ENCODE measurements at regions not wholly inside any gene's neighbourhood (a gene's known extent, or its start where the extent isn't known, plus 50 kb on each side); places are given as distances from the start of the nearest gene placed in this dataset.
A peak's percentile ranks its signal among the peaks of the same experiment; 100 is the strongest.
"Not testable (repeated sequence)": the region's sequence is repeated elsewhere in the genome, so short reads cannot be mapped to it uniquely, and the experiment has no call there.

- intact Hi-C loops (cut with DNase I; ENCODE audit: low total_unique reads) (no loop called here), in situ Hi-C loops (cut with MboI; ENCODE audit: low sequenced_read_pairs in 4 of 4) (no loop called here)
- H3K9me3 ChIP-seq: no peaks in the 10 kb centered on the region
- H3K4me3 ChIP-seq: no peak overlapping the region
- DNase-seq (no peak), ATAC-seq (no peak)
- H3K27me3 ChIP-seq: no peaks in the 10 kb centered on the region
- TF ChIP-seq CTCF (IDR thresholded peaks at IDR 0.05 in 4 of 5, conservative IDR thresholded peaks at IDR 0.05 in 1 of 5): no peak
- TF ChIP-seq POLR2A (IDR thresholded peaks at IDR 0.05): no peak
- no peak overlapping the region for H3K27ac ChIP-seq
- no peaks in the 10 kb centered on the region for H3K4me1 ChIP-seq
- H3K36me3 ChIP-seq: no peaks in the 10 kb centered on the region
These were observed 134.4 kb upstream of the PTBP2 start for GRCh38 chr1:96587222-96587621.

GRCh38 chr1:96588416-96588995, 133.1 kb upstream of the PTBP2 start:
- no peak for TF ChIP-seq CTCF (IDR thresholded peaks at IDR 0.05 in 4 of 5, conservative IDR thresholded peaks at IDR 0.05 in 1 of 5)
- no peak overlapping the region for H3K27ac ChIP-seq
- intact Hi-C loops (cut with DNase I; ENCODE audit: low total_unique reads): no loop called here

GRCh38 chr1:96595530-96595929, 126.1 kb upstream of the PTBP2 start:
- H3K9me3 ChIP-seq; H3K36me3 ChIP-seq; H3K4me3 ChIP-seq; DNase-seq; ATAC-seq; H3K27me3 ChIP-seq; H3K27ac ChIP-seq; in situ Hi-C loops (cut with MboI; ENCODE audit: low sequenced_read_pairs in 4 of 4): not testable (repeated sequence)
- intact Hi-C loops (cut with DNase I; ENCODE audit: low total_unique reads): loop anchor here (5.0 kb wide), 1 partner anchor 127 kb away; the partner anchor contains the start of gene PTBP2
- H3K4me1 ChIP-seq: peaks cover 8 to 28% of the 10 kb centered on the region in 2 donors

More at GRCh38 chr1:96588416-96588995, 133.1 kb upstream of the PTBP2 start:
- ATAC-seq: no peak
- H3K36me3 ChIP-seq: no peaks in the 10 kb centered on the region
- no peaks in the 10 kb centered on the region for H3K9me3 ChIP-seq
- no peaks in the 10 kb centered on the region for H3K4me1 ChIP-seq
- H3K27me3 ChIP-seq: no peaks in the 10 kb centered on the region
- no peak overlapping the region for H3K4me3 ChIP-seq
- in situ Hi-C loops (cut with MboI; ENCODE audit: low sequenced_read_pairs in 4 of 4): no loop called here
- no peak for DNase-seq

GRCh38 chr1:96596226-96596922, 125.2 kb upstream of the PTBP2 start:
- peak in 1 of 2 donors; percentile 43 for DNase-seq
- H3K4me1 ChIP-seq: peaks cover 8 to 28% of the 10 kb centered on the region in 2 donors
- no peak overlapping the region for H3K27ac ChIP-seq
- intact Hi-C loops (cut with DNase I; ENCODE audit: low total_unique reads) (loop anchor here (5.0 kb wide), 1 partner anchor 126 kb away; the partner anchor contains the start of gene PTBP2), in situ Hi-C loops (cut with MboI; ENCODE audit: low sequenced_read_pairs in 4 of 4) (no loop called here)
- no peaks in the 10 kb centered on the region for H3K36me3 ChIP-seq
- no peaks in the 10 kb centered on the region for H3K27me3 ChIP-seq
- no peak for TF ChIP-seq POLR2A (IDR thresholded peaks at IDR 0.05)
- TF ChIP-seq CTCF (IDR thresholded peaks at IDR 0.05 in 4 of 5, conservative IDR thresholded peaks at IDR 0.05 in 1 of 5): peak; percentile 15 to 56 (median 27)
- H3K9me3 ChIP-seq: no peaks in the 10 kb centered on the region
- peak; percentile 53 to 60 for ATAC-seq
- H3K4me3 ChIP-seq: no peak overlapping the region

GRCh38 chr1:96597218-96597617, 124.4 kb upstream of the PTBP2 start:
- TF ChIP-seq POLR2A (IDR thresholded peaks at IDR 0.05): no peak
- TF ChIP-seq CTCF (IDR thresholded peaks at IDR 0.05 in 4 of 5, conservative IDR thresholded peaks at IDR 0.05 in 1 of 5): no peak
- DNase-seq (no peak), ATAC-seq (no peak)
- no peak overlapping the region for H3K4me3 ChIP-seq
- intact Hi-C loops (cut with DNase I; ENCODE audit: low total_unique reads): loop anchor here (5.0 kb wide), 1 partner anchor 125 kb away; the partner anchor contains the start of gene PTBP2
- peaks cover 8 to 28% of the 10 kb centered on the region in 2 donors for H3K4me1 ChIP-seq
- peak overlapping the region in 1 of 4 donors; percentile 83 for H3K27ac ChIP-seq
- H3K36me3 ChIP-seq: no peaks in the 10 kb centered on the region
- H3K9me3 ChIP-seq: no peaks in the 10 kb centered on the region
- in situ Hi-C loops (cut with MboI; ENCODE audit: low sequenced_read_pairs in 4 of 4): no loop called here
- H3K27me3 ChIP-seq: no peaks in the 10 kb centered on the region

Data from gastrocnemius medialis (tissue), 4 donors.